ENCODE measurements at regions not wholly inside any gene's neighbourhood (a gene's known extent, or its start where the extent isn't known, plus 50 kb on each side); places are given as distances from the start of the nearest gene placed in this dataset.
"Not testable (repeated sequence)": the region's sequence is repeated elsewhere in the genome, so short reads cannot be mapped to it uniquely, and the experiment has no call there.

GRCh38 chr5:91486638-91487037, 103.5 kb upstream of the ARRDC3 start:
- no peak overlapping the region for H3K27ac Mint-ChIP-seq (ENCODE audit: unreplicated experiment)
- no peak overlapping the region for H3K4me3 Mint-ChIP-seq (ENCODE audit: unreplicated experiment)
- no peak for DNase-seq (ENCODE audit: low spot score)
- H3K36me3 Mint-ChIP-seq (ENCODE audit: low read depth) = no peaks in the 10 kb centered on the region
- H3K9me3 Mint-ChIP-seq (ENCODE audit: low read depth) = peaks cover 7% of the 10 kb centered on the region
- H3K27me3 Mint-ChIP-seq (ENCODE audit: low read depth) = no peaks in the 10 kb centered on the region
- no peak for TF ChIP-seq CTCF (IDR thresholded peaks at IDR 0.05)
- H3K4me1 Mint-ChIP-seq (ENCODE audit: low read depth) = peaks cover 6% of the 10 kb centered on the region

- Mint-ChIP-seq H3K27ac (ENCODE audit: unreplicated experiment) (no peak overlapping the region), H3K4me1 (ENCODE audit: low read depth) (peaks cover 6% of the 10 kb centered on the region), H3K36me3 (ENCODE audit: low read depth) (no peaks in the 10 kb centered on the region), H3K9me3 (ENCODE audit: low read depth) (peaks cover 7% of the 10 kb centered on the region), H3K27me3 (ENCODE audit: low read depth) (no peaks in the 10 kb centered on the region), H3K4me3 (ENCODE audit: unreplicated experiment) (no peak overlapping the region)
- no peak for DNase-seq (ENCODE audit: low spot score)
- TF ChIP-seq CTCF (IDR thresholded peaks at IDR 0.05) = no peak
These were observed 101.5 kb upstream of the ARRDC3 start for GRCh38 chr5:91484662-91485061.

GRCh38 chr5:91479376-91479775, 96.3 kb upstream of the ARRDC3 start:
- not testable (repeated sequence) for H3K36me3 Mint-ChIP-seq (ENCODE audit: low read depth); H3K27ac Mint-ChIP-seq (ENCODE audit: unreplicated experiment); H3K4me3 Mint-ChIP-seq (ENCODE audit: unreplicated experiment); DNase-seq (ENCODE audit: low spot score); H3K27me3 Mint-ChIP-seq (ENCODE audit: low read depth); H3K9me3 Mint-ChIP-seq (ENCODE audit: low read depth); H3K4me1 Mint-ChIP-seq (ENCODE audit: low read depth)

GRCh38 chr5:91478096-91478495, 95.0 kb upstream of the ARRDC3 start:
- no peak for TF ChIP-seq CTCF (IDR thresholded peaks at IDR 0.05)
- DNase-seq (ENCODE audit: low spot score) = no peak
- Mint-ChIP-seq H3K9me3 (ENCODE audit: low read depth) (no peaks in the 10 kb centered on the region), H3K36me3 (ENCODE audit: low read depth) (no peaks in the 10 kb centered on the region), H3K27me3 (ENCODE audit: low read depth) (no peaks in the 10 kb centered on the region), H3K4me1 (ENCODE audit: low read depth) (no peaks in the 10 kb centered on the region), H3K27ac (ENCODE audit: unreplicated experiment) (no peak overlapping the region), H3K4me3 (ENCODE audit: unreplicated experiment) (no peak overlapping the region)

- no peaks in the 10 kb centered on the region for H3K36me3 Mint-ChIP-seq (ENCODE audit: low read depth)
- no peak for DNase-seq (ENCODE audit: low spot score)
- no peaks in the 10 kb centered on the region for H3K27me3 Mint-ChIP-seq (ENCODE audit: low read depth)
- TF ChIP-seq CTCF (IDR thresholded peaks at IDR 0.05) = no peak
- no peaks in the 10 kb centered on the region for H3K4me1 Mint-ChIP-seq (ENCODE audit: low read depth)
- H3K27ac Mint-ChIP-seq (ENCODE audit: unreplicated experiment) = no peak overlapping the region
- H3K9me3 Mint-ChIP-seq (ENCODE audit: low read depth) = no peaks in the 10 kb centered on the region
- no peak overlapping the region for H3K4me3 Mint-ChIP-seq (ENCODE audit: unreplicated experiment)
These were observed 94.3 kb upstream of the ARRDC3 start for GRCh38 chr5:91477408-91477807.

- no peaks in the 10 kb centered on the region for H3K27me3 Mint-ChIP-seq (ENCODE audit: low read depth)
- H3K4me3 Mint-ChIP-seq (ENCODE audit: unreplicated experiment) = no peak overlapping the region
- TF ChIP-seq CTCF (IDR thresholded peaks at IDR 0.05) = no peak
- H3K9me3 Mint-ChIP-seq (ENCODE audit: low read depth) = no peaks in the 10 kb centered on the region
- no peak for DNase-seq (ENCODE audit: low spot score)
- H3K4me1 Mint-ChIP-seq (ENCODE audit: low read depth) = peaks cover 4% of the 10 kb centered on the region
- no peaks in the 10 kb centered on the region for H3K36me3 Mint-ChIP-seq (ENCODE audit: low read depth)
- no peak overlapping the region for H3K27ac Mint-ChIP-seq (ENCODE audit: unreplicated experiment)
These were observed 91.1 kb upstream of the ARRDC3 start for GRCh38 chr5:91474201-91474600.
